GM18519 (cell line): ENCODE measurements at regions not wholly inside any gene's neighbourhood (a gene's known extent, or its start where the extent isn't known, plus 50 kb on each side); places are given as distances from the start of the nearest gene placed in this dataset.

Source experiments
- ATAC-seq: cut with Tn5 transposase; IDR thresholded peaks from one replicate; pipeline ENCODE4 v1.9.1; 2021; ENCODE audit warnings: mild to moderate bottlenecking, moderate library complexity; ENCODE audit not compliant: unreplicated experiment, low FRiP score

DNA sequence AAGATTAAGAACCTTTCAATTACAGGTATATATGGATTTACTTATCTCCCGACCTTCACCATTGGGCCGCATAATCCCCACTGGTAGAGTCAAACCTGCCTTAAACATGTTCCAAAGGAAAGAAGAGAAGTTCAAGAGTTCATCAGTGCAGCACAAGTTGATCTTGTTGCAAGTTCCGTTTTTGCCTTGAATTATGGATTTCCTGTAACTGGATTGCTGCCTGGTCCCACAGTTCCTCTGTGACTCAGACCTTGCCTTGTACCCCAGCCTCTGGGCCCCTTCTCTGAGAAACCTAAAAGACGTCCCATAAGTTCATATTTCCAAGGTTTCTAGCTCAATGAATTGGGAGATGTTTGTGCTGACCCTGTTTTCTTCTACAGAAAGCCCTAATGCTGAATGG is 112.5 kb upstream of the THBS1 start:
- no peak for ATAC-seq

DNA sequence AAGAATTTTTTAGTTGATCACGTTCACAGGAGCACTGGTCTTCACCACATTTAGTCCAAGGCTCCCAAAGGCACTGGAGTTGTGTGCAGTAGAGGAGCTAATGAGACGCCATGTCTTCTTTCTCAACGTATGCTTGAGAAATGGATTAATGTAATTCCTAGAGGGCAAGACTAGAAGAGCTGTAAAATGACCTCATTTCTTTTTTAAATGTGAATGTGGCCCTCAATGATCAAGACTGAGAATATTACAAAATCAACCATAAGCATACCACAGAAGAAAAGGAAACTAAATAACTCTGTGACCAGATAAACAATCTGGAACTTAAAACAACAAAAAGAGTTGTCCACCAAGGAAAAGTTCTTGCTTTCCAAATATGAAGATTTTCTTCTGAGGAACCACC is 112.1 kb upstream of the THBS1 start:
- ATAC-seq, result no peak

DNA sequence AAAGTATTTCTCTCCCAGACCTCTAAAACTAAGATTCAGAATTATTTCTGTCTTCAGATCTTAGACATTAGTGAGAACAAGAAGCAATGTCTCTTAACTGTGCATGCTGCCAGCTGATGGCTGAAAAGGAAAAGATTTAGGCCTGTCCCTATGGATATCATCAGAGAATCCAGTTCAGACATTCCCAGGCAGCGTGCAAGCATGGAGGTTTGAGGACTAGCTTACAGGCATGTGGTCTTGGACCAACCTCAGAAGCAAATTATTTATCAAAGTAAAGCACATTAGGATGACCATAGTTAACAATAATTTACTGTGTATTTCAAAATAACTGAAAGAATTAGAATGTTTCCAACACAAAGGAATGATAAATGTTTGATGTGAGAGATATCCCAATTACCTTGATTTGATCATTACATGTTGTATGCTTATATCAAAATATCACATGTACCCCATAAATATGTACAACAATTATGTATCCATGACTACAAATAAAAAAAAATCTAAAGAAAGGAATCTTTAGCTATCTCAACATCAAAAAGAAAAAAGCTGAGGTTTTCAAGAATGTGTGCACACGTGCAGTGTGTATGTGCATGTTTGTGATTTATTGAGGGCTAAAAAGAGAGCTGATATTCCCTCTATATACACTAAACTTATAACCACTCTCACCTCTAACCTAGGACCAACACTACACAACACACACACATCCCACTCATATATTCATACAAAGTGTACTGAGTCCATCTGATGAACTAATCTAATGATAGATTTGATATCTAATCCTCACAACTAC is 108.9 kb upstream of the THBS1 start:
- ATAC-seq, result no peak

DNA sequence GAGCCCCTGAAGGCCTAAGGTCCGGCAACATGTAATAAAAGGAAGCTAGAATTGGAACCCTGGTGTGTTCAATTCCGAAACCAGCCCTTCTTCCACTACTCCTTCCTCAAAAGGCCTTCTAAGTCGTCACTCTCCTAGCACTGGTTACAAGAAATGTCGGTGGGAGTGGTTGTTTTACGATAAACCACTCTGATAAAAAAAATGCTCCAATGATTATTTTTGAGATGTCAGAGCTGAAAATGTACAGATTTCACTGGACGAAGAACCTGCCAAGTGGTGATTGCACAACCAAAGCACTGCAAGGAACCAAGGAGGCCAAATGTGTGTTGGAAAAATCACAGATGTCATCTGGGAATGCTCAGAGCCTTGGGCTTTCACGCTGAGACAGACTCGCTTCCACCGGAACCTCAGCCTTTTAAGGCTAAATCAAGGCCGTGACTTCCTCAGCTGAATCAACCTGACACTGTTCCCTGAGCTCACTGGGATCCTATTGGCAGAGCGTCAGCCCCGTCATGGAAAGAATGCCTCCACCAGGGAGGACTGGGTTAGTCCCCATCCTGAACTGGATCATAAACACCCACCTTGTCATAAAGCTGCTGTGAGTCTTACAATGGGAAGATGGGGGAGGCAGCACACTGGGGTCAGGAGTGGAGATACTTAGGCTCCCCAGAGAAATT is 108.1 kb upstream of the THBS1 start:
- no peak for ATAC-seq

DNA sequence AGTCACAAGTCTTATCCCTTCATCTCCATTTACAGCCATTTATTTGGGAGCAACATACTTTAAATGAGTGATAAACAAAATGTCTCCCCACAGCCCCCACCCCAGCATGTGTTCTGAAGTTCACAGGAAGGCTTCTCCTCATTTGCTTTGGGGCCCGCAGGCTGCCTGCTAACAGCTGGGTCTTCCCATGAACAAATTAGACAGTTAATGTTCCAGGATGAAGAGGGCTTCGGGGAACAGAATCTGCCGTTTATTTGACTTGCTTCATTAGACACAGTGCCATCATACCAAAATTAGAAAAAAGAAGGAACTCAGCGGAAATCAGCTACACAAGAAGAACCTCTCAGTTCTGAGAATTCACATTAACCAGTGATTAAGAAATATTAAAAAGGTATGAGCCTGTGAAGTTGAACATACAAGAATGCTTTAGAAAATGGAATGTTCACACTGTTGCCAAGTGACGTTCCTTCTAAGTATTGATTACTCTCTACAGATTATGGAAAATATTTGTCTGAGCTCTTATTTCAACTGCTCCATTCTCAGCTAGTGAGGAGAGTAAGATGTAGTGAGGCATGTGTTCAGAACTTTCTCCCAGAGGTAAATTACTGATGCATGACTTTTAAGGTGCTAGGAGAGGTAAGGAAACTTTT is 107.5 kb upstream of the THBS1 start:
- ATAC-seq, result no peak

DNA sequence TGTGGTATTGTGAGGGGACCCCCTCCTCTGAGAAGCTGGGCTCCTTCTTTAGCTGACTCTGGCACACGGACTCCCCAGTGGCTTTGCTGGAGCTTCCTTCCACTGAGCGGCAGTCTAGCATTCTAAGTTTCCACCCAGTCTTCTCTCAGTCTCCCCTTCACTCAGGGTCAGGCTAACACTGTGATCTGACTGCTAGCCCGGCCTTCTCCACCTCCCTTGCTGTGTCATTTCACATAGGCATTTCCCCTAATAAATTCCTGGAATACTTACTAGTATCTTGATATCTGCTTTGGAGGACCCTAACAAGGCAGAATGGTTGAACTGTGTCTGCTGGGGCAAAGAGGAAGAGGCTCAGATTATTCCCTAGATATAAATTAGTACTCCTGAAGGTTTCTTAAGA is 106.2 kb upstream of the THBS1 start:
- ATAC-seq, result no peak

DNA sequence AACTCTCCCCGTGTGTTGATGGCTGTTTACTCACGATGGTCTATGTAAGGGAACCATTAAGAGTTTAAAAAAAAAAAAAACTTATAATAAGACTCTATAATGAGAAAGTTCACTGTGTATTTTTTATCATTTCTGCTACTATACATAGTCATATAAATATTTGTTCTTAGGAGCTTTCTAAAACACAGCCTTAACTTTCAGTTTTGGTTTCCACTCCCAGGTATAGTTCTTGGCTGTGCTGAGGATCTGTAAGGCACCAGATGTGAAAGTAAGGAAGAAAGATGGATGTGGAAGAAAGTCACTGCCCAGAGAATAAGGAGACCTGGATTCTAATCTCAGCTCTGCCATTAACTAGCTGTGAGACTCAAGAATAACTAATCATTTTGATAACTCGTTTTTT is 101.9 kb upstream of the THBS1 start:
- no peak for ATAC-seq

DNA sequence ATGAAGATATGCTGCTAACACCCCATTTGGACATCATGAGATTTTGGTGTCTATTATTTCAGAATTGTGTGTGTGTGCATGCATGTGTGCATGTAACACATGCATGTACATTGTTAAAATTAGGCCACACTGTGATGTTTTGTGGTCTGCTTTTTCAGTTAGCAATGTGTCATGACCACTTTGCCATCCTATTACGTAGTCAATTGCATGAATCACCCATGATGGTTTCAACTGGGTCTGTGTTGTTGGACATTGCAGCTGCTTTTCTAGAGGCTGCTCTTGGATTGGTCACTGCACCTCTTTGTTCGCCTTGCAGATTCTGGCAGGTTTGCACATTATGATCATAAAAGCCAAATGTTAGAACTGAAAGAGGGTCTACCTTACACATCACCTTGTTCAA is 101.0 kb upstream of the THBS1 start:
- ATAC-seq, result no peak

DNA sequence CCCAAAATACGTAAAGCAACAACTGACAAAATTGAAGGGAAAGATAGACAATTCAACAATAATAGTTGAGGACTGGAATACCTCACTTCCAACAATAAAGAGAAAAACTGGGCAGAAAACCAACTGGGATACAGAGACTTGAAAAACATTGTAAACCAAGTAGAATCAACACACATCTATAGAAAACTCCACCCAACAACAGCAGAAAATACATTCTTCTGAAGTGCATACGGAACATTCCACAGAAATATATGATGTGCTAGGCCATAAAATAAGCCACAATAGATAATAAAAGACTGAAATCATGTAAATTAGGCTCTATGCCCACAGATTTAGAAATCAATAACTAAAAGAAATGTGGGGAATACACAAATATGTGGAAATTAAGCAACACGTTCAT is 98.4 kb upstream of the THBS1 start:
- ATAC-seq, result no peak

DNA sequence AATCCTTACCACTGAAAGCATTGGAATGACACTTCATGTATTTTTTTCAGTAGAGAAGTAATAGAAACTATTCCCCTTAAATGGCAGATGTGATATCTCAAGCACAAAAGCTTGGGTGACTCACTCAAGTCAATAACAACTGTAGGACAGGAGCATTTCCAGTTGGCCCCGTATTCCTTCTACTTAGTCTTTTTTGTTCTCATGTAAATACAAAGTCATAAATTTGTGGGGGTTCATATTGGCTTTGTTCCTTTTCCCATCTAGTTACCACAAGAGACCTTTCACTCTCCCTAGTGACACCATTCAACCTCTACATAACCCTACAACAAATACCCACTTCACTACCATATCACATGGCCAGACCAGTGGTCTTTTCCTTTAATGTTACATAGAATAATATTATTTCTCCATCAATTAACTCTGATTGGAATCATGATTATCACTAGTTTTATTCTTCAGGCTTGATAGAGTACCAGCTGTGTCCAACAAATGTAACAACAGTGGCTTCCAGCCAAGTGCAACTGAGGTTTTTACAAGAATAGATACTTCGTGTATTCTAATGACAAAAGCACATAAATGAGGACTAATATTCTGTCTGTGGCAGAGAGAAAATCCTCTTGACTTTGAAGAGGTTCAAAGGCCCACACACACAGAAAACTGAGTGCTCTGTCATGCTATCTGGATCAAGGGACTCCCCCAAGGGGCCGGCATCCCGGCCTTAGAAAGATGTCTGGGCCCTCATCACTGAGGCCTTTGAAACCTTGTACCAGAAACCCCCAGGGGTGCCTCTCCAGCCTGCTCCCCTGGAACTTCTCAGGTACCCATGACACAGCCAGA is 94.0 kb upstream of the THBS1 start:
- no peak for ATAC-seq

DNA sequence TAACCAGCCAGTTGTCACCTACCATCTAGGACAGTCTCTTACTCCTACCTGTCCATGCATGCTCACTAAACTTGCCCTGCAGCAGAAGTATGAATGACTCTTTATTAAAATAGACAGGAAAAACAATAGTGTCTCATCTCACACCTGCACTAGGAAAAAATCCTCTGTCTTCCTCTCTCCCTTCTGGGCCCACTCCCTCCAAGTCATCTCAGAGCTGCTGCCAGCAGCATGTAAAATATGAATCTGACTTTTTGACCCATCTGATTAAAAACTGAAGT is 93.5 kb upstream of the THBS1 start:
- no peak for ATAC-seq

DNA sequence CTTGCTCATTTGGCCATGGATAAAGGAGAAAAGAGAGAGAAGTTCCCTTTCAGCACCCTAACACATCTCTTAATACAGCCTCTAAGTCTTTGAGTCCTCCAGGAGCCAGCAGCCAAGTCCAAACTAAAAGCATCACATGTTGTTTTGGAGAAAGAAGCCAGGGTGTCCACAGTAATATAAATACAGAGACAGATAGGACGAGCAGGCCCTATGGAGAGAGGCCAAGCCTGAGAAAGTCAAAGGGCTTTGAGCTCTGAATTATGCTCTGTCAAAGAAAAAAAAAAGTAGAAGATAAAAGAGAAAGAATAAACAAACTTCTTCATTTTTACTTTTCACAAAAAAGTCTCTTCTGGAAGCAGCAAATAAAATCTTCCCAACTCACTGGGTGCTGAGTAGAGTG is 92.4 kb upstream of the THBS1 start:
- no peak for ATAC-seq

DNA sequence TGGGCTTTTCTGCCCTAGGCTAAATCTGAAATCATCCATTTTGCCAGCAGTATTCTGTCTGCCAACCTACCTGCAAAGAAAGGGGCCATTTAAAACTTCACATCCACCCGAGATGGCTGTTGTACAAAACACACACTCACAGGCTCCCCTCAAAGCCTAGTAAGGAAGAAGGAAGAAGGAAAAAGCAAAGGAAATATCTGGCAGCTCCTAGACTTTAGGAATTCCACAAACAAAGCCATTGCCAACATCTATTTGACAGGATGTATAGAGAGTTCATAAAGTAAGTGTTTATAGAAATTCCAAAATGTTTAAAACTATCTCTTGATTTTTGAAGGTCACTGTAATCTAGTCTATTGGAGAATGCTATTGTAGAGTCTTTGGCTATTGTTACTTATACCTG is 91.9 kb upstream of the THBS1 start:
- no peak for ATAC-seq

DNA sequence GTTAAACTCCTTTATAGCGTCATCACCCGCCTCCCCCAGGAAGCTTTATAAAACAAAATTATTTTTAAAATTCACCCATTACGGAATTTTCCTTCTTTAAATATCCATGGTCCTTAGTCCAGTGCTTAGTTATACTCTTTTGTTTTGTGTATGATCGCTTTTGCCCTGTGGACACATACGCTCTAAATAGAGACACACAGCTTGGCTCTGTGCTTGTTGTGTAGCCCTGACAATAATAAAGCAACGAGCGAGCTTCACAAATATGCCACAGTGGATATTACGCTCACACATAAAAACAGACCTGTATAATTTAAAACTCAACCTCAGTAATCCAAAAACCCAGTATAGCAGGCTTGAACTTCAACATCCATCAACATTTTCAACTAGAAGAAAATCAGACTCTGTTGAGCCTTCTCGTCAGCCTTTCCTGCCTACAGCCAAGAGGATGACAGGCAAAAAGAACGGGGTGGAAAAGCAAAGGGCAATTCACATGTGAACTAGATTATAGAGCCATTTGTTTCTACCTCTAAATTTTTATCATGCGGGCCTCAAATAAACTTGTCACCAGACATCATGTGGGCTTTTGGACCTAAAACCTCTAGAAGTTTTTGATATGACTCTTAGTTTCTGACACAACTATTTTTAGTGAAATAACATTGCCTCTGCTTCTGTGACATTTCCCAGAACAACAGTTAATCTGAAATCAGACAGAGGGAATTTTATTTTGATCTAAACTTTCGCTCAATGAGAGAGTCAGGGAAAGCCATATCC is 89.6 kb upstream of the THBS1 start:
- ATAC-seq, result no peak

DNA sequence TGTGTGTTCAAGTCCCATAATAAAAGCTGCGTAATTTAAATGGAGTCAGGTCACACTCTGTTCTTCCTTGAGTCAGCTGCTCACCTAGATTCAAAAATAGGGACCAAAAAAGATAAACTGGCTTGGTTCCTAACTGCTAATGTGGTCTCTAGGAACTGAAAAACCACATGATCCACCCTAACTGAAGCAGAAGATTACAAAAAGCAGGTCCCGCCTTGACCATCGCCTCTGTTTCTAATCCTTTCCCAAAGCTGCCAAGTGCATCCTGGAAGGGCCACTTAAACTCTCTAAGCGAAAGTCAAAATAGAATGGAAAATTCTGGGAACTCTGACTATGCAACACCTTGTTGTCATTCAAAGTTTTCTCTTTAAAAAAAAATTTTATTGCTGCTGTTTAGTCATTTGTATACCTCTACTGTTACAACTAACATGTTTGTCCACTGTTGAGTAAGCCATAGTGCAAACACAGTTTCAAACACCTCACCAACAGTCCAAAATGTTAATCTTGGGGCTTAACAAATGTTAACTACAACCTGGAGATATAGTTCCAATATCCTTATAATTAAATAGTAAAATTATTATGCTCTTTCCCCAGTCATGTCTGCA is 88.9 kb upstream of the THBS1 start:
- no peak for ATAC-seq

DNA sequence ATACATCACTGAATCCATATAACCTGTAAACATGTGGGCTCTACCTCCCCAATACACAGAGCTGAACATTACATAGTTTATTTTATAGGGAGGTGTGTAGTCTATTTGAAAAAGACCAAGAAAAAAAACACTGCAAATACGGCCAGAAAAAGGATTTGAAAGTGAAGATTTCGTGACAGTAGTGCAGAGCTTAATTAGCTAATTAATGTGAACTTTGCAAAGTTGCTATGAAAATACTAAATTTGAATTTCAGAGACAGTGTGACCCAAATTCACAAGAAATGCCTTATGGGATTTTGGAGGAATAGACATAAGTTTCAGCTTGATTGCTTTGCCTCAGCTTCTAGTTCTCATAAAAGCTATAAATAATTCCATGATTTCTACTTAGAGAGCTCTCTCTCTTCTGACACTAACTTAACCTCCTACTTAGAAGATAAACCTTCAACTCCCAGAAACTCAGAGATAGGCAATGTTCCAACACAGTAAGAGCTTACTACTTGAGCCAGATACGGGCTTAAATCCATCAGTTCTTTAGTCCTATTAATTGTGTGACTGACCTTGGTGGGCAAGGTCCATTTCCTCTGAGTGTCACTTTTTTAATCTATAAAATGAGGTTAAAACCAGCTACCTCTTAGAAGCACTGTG is 87.3 kb upstream of the THBS1 start:
- ATAC-seq, result no peak

DNA sequence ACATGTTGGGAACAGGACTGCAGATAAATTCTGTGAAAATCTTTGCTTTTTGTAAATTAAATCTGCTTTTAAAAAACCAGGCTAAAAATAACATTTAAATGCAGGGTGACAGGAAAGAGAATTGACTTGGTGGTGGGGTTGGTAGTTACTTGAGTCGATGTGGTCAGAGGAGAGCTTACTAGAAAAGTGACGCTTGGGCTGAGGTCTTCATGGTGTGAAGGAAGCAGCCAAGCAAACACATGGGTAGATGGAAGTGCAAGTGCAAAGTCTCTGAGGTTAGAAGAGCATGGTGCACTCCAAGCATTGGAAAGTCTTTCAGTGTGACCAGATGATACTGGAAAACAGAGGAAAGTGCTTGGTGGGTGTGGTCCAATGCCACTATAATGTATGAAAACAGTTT is 86.4 kb upstream of the THBS1 start:
- peak; percentile 57 for ATAC-seq

DNA sequence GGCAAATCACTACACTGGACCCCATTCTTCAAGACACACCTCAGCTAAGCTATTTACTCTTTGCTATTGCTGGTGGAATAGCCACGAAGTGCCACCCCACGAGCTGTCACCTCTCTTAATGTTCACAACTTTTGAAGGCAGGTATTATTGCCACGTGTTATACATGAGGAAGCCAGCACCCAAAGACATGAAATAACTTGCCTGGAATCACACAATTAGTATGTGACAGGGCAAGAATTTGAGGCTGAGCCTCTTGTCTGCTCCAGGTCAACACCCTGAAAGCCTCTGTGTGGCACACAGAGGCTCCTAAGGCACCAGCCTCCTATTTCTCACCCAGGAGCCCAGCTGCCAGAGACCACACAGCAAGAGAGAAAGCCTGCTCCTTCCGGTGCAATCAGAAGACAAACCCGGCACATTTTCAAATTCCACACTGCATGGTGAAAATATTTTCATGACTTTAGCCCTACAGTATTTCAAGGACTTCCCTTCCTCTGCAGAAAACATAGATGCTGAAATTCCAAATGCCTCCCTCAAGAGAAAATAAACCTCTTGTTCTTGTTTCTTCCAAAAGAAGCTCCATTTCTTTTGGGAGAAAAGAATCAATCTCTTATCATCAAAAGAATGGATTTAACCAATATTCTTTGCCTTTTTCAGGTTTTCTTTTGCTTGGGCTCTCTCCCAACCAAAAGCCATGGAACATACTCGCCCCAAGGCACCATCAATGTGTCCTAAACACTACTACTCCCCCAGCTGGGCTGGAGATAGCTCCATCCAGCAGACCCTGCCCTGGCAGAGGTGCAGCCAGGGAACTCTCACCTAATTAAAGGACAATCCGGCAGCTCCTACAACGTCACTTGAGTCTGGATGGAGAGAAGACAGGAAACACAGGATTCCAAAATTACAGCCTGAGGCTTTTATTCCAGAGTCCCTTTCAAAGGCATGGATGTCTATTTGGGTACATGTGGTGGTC is 84.7 kb upstream of the THBS1 start:
- ATAC-seq, result no peak
